Gastroesophageal sphincter (tissue), 3 donors: ENCODE measurements at regions not wholly inside any gene's neighbourhood (a gene's known extent, or its start where the extent isn't known, plus 50 kb on each side); places are given as distances from the start of the nearest gene placed in this dataset.

Experiments used
- CTCF ChIP-seq, 4 experiments: fragments of 200-600 bp in 2 of 4; fragments of 450-650 bp in 2 of 4; sonication (generic) in 1 of 4; IDR thresholded peaks; one replicate each; pipeline ENCODE4 v1.5.1; 2017 to 2019; ENCODE audit warnings: antibody characterized with exemption in 4 of 4, mild to moderate bottlenecking in 2 of 4, moderate library complexity in 2 of 4
- EP300 ChIP-seq: sonication (generic); formaldehyde crosslinking; IDR thresholded peaks from one replicate; pipeline ENCODE4 v1.6.1; 2017; ENCODE audit warnings: antibody characterized with exemption, mild to moderate bottlenecking

DNA sequence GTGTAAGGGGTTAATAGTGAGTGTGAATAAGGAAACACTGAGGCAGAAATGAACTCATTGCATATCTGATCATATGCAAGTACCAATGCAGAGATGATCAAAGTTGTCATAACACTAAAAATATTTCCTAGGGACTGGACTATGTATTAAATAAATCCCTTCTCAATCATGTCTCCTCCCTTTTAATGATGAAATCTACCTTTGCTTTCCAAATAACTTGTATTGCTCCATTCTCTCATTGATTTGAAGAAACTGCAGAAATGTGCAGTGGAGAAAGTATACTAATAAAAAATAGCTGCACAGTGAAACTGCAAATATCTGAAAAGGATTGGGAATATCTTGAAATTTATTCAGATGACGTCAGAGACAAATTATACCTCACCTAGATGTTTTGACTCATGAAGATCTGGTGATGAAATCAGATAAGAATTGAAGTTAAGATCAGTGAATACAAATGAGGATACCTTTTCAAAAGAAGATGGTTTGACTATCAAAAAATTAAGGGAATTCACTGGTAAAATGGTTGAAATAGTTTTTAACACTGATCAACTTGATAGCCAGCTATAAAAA is 1264.9 kb upstream of the USP15 start:
- TF ChIP-seq CTCF (IDR thresholded peaks at IDR 0.05) = no peak
- TF ChIP-seq EP300 = no peak
